ENCODE measurements at regions not wholly inside any gene's neighbourhood (a gene's known extent, or its start where the extent isn't known, plus 50 kb on each side); places are given as distances from the start of the nearest gene placed in this dataset.
A peak's percentile ranks its signal among the peaks of the same experiment; 100 is the strongest.
"Not testable (repeated sequence)": the region's sequence is repeated elsewhere in the genome, so short reads cannot be mapped to it uniquely, and the experiment has no call there.

- DNase-seq: no peak
These were observed 630.0 kb downstream of the TAF11L14 start for GRCh38 chr5:18264126-18264882.

DNA sequence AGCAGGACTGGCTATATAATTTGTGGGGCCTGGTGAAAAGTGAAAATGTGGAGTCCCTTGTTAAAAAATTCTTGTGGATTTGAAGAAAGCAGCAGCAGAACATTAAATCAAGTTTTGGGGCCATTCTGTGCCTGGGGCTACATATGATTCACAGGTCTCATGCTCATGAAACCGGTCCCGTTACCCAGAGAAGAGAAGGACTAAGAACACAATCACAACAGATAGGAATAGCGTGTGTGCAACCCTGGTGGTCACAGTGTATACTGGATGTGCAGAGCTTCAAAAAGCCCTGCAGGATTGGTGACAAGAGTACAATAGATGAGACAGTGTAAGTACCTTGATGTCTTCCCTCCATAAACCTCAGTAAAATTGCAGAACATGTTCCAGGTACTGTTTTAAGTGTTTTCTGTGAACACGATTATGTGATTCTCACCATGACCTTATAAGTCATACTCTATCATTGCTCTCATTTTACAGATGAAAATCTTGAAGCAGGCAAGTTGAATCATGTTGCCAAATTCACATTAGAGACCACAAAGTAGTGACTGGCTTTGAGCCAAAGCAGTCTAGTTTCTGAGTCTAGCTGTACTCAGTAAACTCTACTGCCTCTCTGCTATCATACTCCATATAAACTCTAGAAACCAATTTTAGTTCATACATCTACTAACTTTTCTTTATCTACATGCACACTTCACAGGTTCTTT is 636.5 kb downstream of the TAF11L14 start:
- no peak for DNase-seq

DNA sequence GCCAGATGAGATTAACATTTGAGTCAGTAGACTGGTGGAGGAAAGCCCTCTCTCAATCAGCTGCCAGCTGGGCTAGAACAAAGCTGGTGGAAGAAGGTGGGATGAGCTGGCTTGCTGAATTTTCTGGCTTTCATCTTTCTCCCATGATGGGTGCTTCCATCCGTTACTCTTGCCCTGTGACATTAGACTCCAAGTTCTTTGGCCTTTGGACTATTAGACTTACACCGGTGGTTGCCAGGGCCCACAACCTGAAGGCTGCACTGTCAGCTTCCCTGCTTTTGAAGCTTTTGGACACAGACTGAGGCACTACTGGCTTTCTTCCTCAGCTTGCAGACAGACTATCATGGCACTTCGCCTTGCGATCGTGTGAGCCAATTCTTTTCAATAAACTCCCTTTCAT is 642.7 kb downstream of the TAF11L14 start:
- DNase-seq: no peak

GRCh38 chr5:18281947-18282581 is 647.8 kb downstream of the TAF11L14 start:
- no peak for DNase-seq

GRCh38 chr5:18285257-18285656 is 651.0 kb downstream of the TAF11L14 start:
- no peak for DNase-seq

GRCh38 chr5:18292146-18292545 is 657.9 kb downstream of the TAF11L14 start:
- no peak for DNase-seq

- DNase-seq: not testable (repeated sequence)
These were observed 661.4 kb downstream of the TAF11L14 start for GRCh38 chr5:18295696-18296095.

- DNase-seq: no peak
These were observed 664.9 kb downstream of the TAF11L14 start for GRCh38 chr5:18299166-18299565.

GRCh38 chr5:18305288-18305924 is 671.1 kb downstream of the TAF11L14 start:
- DNase-seq: peak; percentile 4

DNA sequence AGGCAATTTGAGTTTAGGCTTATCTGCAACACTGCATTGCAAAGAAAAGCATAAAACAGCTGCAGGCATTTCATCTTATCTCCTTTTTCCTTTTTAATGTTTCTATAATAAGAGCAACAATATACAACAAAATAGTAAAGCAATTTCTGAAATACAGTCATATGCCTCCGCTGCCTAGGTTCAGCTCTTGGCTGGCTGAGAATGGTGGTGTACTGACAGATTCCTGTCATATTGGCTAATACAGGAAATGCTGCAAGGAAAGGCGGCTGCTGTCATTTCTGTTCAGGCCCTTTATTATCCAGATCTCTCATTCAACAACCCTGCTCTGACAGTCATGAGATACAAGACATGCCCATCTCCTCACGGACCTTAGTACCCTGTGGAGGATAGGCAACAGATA is 677.0 kb downstream of the TAF11L14 start:
- DNase-seq: no peak

DNA sequence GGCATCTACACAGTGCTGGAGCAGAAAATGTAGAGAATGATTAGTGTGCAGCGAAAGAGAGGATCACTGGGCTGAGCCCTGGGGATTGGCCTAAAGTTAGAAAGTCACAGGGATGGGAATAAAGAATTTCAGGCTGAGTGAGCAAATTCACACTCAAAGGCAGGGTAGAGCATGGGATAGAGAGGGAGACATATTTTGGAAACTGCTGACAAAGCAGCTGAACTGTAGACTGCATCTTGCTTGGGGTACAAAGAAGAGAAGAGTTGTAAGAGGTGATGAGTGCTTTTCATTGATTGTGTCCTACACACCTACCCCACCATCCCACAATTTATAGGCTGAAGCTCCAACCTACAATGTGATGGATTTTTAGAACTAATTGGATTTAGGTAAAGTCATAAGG is 677.8 kb downstream of the TAF11L14 start:
- no peak for DNase-seq

DNA sequence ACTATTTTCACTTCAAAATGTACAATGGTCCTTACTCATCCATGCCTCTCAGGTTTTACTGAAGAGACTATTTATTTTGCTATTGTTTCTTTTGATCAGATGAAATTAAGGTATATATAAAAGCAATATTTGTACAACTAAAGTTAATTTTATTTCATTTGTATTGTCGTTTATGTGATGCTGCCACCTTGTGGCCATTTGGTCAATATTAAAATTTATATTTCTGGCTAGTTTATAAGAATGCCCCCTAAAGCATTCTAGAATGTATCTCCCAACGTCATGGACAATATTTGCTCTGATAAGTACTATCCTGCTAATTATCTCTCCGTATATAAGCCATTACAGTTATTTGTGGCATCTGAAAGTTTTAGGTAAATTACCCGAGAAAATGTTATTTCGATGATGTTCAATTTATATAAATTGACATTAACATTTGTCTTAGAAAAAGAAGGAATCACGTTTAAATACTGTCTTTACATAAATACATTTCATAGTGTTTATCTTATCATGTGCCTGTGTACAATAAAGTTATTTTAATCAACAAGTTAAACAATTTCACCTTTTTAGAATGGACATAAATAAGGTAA is 680.0 kb downstream of the TAF11L14 start:
- DNase-seq: peak; percentile 17

- no peak for DNase-seq
These were observed 687.1 kb downstream of the TAF11L14 start for GRCh38 chr5:18321262-18321942.

DNA sequence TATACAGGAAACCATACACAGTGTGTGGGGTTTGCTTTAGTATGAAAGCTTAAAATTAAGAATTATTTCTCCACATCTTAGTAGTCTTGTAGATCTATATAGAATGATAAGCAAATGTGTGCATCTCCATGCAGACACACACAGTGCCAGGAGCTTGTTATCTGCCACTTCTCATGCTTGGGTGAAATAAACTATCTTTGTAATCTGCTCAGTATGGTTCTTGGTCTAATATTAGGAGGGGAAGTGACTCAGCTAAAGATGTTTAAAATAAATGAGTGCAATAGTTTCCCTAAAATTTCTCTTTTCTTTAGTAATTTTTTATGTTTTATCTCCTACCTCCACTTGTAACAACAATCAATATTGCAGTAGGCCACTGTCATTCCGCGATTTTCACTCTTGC is 689.6 kb downstream of the TAF11L14 start:
- no peak for DNase-seq

DNA sequence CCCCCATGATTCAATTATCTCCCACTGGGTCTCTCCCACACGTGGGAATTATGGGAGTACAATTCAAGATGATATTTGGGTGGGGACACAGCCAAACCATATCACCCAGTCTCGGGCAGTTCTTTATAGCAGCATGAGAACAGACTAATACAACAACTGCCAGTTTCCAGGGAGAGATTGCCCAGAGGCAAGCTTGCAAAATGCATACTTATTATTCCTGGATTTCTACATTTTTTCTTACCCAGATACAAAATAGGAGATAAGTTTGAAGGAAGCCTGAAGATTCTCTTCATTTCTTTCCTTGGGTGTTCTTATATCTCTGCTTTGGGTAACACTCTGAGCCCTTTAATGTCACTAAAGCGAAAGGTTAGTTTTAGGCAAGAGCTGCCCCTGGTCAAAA is 691.2 kb downstream of the TAF11L14 start:
- no peak for DNase-seq

GRCh38 chr5:18329328-18329727 is 695.1 kb downstream of the TAF11L14 start:
- DNase-seq: no peak

DNA sequence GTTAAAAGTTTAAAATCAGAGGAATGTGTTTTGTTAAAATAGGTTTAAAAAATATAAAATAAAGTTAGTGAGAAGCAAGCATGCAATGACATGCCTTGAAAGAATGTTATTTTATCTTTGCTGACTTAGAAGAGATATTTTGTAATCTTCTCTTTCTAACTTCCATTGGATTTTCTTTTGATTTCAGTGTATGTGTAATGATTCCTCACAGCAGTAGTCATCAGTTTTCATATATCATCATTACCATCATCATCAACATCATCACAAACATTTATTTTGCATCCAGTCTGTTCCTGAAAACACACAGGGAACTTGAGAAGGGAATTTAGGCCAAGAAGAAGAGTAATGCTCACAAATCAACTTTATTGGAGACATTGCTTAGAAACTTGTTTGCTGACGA is 699.6 kb downstream of the TAF11L14 start:
- DNase-seq: no peak

DNA sequence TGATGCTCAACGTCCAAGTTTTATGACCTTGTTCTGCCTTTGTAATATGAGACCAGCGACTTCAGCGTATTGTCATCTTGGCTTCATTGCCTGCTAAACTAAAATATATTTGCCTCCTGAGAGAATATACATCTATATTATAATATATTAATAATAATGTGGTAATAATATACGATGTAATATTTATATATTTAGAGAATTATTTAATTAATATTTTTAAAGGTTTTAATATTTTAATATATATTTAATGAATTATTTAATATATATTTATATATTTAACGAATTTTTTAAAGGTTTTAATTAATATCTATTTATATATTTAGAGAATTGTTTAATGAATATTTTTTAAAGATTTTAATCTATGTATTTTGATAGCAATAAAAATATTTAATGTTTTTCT is 700.7 kb downstream of the TAF11L14 start:
- no peak for DNase-seq

DNA sequence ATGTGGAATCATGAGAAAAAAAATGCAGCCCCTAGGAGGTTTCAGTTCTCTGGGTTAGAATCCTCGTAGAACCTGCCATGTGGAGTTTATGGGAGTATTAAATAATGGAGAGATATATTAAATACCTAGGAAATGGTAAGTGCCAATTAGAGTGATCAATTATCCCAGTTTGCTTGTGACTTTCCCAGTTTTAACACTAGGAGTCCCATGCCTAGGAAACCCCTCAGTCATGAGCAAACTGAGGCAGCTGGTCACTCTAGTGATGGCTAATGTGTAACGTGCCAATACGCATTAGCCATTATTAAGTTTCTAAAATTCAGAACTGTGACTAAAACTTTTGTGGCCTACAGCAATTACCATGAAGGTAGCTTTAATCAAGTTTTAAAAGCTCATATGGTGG is 720.6 kb downstream of the TAF11L14 start:
- DNase-seq: no peak

GRCh38 chr5:18357486-18357885 is 723.2 kb downstream of the TAF11L14 start:
- no peak for DNase-seq

DNA sequence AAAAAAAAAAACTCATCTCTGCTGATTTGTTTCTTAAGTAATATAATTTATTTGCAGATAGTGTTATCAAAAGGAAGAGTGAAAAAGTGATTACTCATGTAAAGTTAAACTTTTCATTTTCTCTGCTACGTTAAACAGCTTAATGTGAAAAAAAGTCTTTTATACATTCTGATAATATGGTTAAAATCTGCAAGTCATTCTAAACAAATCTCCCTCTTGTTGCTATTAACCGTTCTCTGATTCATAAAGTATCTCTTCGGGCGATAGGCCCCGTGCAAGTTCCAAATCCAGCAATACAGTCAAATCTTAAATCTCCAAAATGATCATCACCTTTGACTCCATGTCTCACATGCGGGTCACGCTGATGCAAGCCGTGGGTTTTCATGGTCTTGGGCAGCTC is 732.0 kb downstream of the TAF11L14 start:
- DNase-seq: no peak

DNA sequence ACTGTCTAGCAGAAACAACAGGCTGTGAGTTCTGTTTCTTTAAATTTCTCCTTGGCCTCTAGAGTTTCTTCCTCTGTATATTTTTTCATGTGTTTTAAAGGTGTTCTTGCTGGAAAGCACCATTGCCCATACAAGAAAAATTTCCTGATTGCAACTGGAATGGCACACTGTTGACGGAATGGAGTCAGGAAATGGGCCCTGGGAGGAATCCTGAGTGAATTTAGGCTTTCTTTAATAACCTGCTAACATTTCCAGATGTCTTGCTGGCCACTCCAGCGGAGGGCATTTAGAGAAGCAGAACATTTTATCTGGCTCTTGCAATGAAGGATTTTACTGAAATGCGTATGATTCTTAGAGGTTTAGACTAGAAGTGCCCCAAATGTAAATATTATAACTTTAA is 736.3 kb downstream of the TAF11L14 start:
- no peak for DNase-seq

DNA sequence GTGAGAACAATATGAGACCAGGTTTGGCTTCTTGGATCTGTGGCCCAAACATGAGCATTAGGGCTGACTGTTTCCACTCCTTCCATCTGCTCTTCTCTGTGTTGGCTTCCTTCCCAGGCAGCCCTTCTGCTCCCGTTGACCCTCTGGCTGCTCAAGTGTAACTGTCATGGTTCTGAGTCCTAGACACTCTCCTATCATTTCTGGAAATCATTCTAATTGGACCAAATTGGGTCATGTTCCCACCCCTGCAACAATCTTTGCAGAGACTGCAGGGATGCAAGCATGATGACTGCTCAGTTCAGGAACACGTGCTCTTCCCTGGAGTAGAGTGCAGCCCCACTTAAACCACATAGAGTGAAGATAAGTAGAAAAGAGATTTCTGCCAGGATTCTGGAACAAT is 741.4 kb downstream of the TAF11L14 start:
- no peak for DNase-seq
